ENCODE measurements at regions not wholly inside any gene's neighbourhood (a gene's known extent, or its start where the extent isn't known, plus 50 kb on each side); places are given as distances from the start of the nearest gene placed in this dataset.
"Not testable (repeated sequence)": the region's sequence is repeated elsewhere in the genome, so short reads cannot be mapped to it uniquely, and the experiment has no call there.

DNA sequence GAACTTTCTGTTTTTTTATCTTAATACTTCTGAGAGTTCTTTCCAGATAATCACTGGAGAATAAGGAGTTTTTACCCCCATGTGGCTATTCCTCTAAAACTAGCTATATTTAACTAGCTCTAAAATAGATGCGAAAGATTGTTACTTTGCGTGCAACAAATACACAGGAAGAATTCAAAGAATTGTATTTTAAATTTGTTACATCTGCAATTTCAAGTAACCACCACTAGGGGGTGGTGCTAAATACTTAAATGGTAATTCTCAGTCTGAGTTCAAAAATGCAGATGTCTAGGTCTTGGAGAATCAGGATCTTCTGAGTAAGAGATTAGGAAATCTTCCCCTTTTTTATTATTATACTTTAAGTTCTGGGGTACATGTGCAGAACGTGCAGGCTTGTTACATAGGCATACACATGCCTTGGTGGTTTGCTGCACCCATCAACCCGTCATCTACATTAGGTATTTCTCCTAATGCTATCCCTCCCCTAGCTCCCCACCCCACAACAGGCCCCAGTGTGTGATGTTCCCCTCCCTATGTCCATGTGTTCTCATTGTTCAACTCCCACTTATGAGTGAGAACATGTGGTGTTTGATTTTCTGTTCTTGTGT, 346.9 kb downstream of the GOLGA6L6 start:
- H3K27me3 ChIP-seq (ENCODE audit: control insufficient read depth, insufficient read depth, low read length); DNase-seq (ENCODE audit: low read depth); H3K4me3 ChIP-seq (ENCODE audit: low read depth, low read length); H3K36me3 ChIP-seq (ENCODE audit: control insufficient read depth, insufficient read depth, low read length): not testable (repeated sequence)

- not testable (repeated sequence) for H3K4me3 ChIP-seq (ENCODE audit: low read depth, low read length); H3K36me3 ChIP-seq (ENCODE audit: control insufficient read depth, insufficient read depth, low read length); DNase-seq (ENCODE audit: low read depth); H3K27me3 ChIP-seq (ENCODE audit: control insufficient read depth, insufficient read depth, low read length)
Measured at GRCh38 chr15:20192982-20193929, 348.3 kb downstream of the GOLGA6L6 start.

DNA sequence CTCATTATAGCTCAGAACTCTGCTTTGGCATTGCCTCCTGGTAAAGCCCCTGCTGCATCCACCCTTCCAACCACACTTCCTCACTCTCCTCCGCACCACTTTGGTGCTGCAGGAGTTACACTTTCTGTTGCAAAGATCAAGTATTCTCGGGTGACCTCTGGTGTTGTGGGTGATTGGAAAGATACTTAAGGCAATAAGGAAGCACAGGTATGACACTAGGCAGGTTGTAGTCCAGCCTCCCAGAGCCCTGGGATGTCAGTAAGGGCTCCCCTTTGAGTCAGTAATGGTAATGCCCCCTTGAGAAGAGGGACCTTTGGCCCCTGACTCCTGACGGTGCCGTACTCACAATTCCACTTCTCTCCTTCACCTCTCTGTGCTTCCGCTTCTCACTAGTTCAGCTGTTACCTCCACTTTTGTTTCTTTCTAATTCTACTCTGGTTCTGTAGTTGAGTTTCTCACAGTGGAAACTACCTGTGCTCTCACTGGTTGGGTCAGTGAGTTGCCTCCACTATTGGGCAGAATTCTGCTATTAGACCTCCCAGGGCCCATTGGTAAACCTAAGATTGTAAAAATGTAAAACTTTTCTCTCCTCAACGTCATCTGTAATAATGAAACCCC, 350.0 kb downstream of the GOLGA6L6 start:
- H3K4me3 ChIP-seq (ENCODE audit: low read depth, low read length); H3K36me3 ChIP-seq (ENCODE audit: control insufficient read depth, insufficient read depth, low read length); H3K27me3 ChIP-seq (ENCODE audit: control insufficient read depth, insufficient read depth, low read length); DNase-seq (ENCODE audit: low read depth): not testable (repeated sequence)

- DNase-seq (ENCODE audit: low read depth); H3K36me3 ChIP-seq (ENCODE audit: control insufficient read depth, insufficient read depth, low read length); H3K4me3 ChIP-seq (ENCODE audit: low read depth, low read length); H3K27me3 ChIP-seq (ENCODE audit: control insufficient read depth, insufficient read depth, low read length): not testable (repeated sequence)
Measured at GRCh38 chr15:20188611-20189010, 353.0 kb downstream of the GOLGA6L6 start.

- not testable (repeated sequence) for DNase-seq (ENCODE audit: low read depth); H3K27me3 ChIP-seq (ENCODE audit: control insufficient read depth, insufficient read depth, low read length); H3K4me3 ChIP-seq (ENCODE audit: low read depth, low read length); H3K36me3 ChIP-seq (ENCODE audit: control insufficient read depth, insufficient read depth, low read length)
Measured at GRCh38 chr15:20187370-20188355, 353.9 kb downstream of the GOLGA6L6 start.

DNA sequence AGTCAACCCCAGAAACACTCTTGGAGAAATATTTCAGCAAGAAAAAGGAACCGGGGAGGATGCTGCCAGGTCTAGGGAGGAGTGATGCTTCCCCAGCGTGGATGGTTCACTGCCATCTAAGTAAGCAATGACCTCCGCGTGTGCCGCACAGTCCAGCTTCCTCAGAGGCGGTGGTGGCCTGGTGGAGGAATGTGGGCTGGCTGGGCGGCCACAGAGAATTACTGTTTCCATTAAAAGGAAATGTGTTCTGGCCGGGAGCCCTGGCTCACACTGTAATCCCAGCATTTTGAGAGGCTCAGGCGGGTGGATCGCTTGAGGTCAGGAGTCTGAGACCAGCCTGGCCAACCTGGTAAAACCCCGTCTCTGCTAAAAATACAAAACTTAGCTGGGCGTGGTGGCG, 356.7 kb downstream of the GOLGA6L6 start:
- not testable (repeated sequence) for DNase-seq (ENCODE audit: low read depth); H3K4me3 ChIP-seq (ENCODE audit: low read depth, low read length); H3K27me3 ChIP-seq (ENCODE audit: control insufficient read depth, insufficient read depth, low read length); H3K36me3 ChIP-seq (ENCODE audit: control insufficient read depth, insufficient read depth, low read length)

GRCh38 chr15:20168221-20168620, 373.4 kb downstream of the GOLGA6L6 start:
- H3K36me3 ChIP-seq (ENCODE audit: control insufficient read depth, insufficient read depth, low read length); H3K4me3 ChIP-seq (ENCODE audit: low read depth, low read length); DNase-seq (ENCODE audit: low read depth): not testable (repeated sequence)

GRCh38 chr15:20153528-20153927, 388.1 kb downstream of the GOLGA6L6 start:
- not testable (repeated sequence) for H3K27me3 ChIP-seq (ENCODE audit: control insufficient read depth, insufficient read depth, low read length); DNase-seq (ENCODE audit: low read depth); H3K36me3 ChIP-seq (ENCODE audit: control insufficient read depth, insufficient read depth, low read length); H3K4me3 ChIP-seq (ENCODE audit: low read depth, low read length)

More at GRCh38 chr15:20168221-20168620, 373.4 kb downstream of the GOLGA6L6 start:
- not testable (repeated sequence) for H3K27me3 ChIP-seq (ENCODE audit: control insufficient read depth, insufficient read depth, low read length)

DNA sequence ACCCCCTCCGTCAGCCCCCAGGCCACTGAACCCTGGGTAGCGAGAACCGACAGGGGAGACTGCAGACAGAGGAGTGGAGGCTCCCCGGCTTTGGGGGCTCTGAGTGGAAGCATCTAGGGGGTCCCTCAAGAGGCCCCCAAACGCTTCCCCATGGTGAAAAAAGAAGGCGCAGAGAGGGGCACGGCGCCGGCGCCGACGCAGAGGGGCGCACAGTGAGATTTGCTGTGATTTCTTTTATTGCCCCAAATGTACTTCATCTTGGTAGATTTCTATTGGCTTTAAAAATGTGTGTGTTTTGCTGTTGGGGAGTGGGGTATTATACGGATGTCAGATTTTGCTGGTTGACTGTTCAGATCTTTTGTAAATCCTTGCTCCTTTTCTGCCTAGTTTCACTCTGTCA, 392.9 kb downstream of the GOLGA6L6 start:
- H3K36me3 ChIP-seq (ENCODE audit: control insufficient read depth, insufficient read depth, low read length); H3K4me3 ChIP-seq (ENCODE audit: low read depth, low read length); DNase-seq (ENCODE audit: low read depth); H3K27me3 ChIP-seq (ENCODE audit: control insufficient read depth, insufficient read depth, low read length): not testable (repeated sequence)

GRCh38 chr15:20148008-20148407, 393.6 kb downstream of the GOLGA6L6 start:
- not testable (repeated sequence) for H3K4me3 ChIP-seq (ENCODE audit: low read depth, low read length); H3K36me3 ChIP-seq (ENCODE audit: control insufficient read depth, insufficient read depth, low read length); H3K27me3 ChIP-seq (ENCODE audit: control insufficient read depth, insufficient read depth, low read length); DNase-seq (ENCODE audit: low read depth)

GRCh38 chr15:20144333-20145036, 397.1 kb downstream of the GOLGA6L6 start:
- not testable (repeated sequence) for H3K36me3 ChIP-seq (ENCODE audit: control insufficient read depth, insufficient read depth, low read length); DNase-seq (ENCODE audit: low read depth); H3K4me3 ChIP-seq (ENCODE audit: low read depth, low read length); H3K27me3 ChIP-seq (ENCODE audit: control insufficient read depth, insufficient read depth, low read length)

- not testable (repeated sequence) for H3K36me3 ChIP-seq (ENCODE audit: control insufficient read depth, insufficient read depth, low read length); H3K4me3 ChIP-seq (ENCODE audit: low read depth, low read length); DNase-seq (ENCODE audit: low read depth); H3K27me3 ChIP-seq (ENCODE audit: control insufficient read depth, insufficient read depth, low read length)
Measured at GRCh38 chr15:20142906-20143305, 398.7 kb downstream of the GOLGA6L6 start.

DNA sequence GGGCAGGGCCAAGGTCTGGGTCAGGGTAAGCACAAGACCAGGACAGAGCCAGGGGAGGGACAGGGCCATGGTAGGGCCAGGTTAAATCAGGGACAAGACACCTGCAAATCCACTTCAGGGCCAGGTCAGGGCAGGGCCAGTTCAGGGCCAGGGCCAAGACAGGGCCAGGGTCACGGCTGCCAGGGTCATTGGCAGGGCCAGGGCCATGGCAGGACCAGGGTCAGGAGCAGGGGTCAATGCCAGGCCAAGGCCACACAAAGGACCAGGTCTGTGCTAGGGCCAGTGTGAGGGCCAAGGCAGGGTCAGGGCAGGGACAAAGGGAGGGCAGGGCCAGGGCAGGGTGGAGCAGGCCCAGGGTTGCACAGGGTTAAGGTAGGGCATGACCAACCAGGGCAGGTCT, 399.2 kb downstream of the GOLGA6L6 start:
- not testable (repeated sequence) for H3K4me3 ChIP-seq (ENCODE audit: low read depth, low read length); DNase-seq (ENCODE audit: low read depth); H3K36me3 ChIP-seq (ENCODE audit: control insufficient read depth, insufficient read depth, low read length); H3K27me3 ChIP-seq (ENCODE audit: control insufficient read depth, insufficient read depth, low read length)
